ENCODE measurements at regions not wholly inside any gene's neighbourhood (a gene's known extent, or its start where the extent isn't known, plus 50 kb on each side); places are given as distances from the start of the nearest gene placed in this dataset.

- no peaks in the 10 kb centered on the region for H3K27me3 ChIP-seq (ENCODE audit: insufficient read depth, poor library complexity, severe bottlenecking)
- no peak for TF ChIP-seq POLR2AphosphoS5 (IDR thresholded peaks at IDR 0.05; ENCODE audit: low read depth)
- no peak for TF ChIP-seq REST (IDR thresholded peaks at IDR 0.05; ENCODE audit: insufficient replicate concordance, low read depth)
- no peak for TF ChIP-seq SPI1 (IDR thresholded peaks at IDR 0.05; ENCODE audit: borderline replicate concordance, low read depth)
- TF ChIP-seq CTCF (IDR thresholded peaks at IDR 0.05; ENCODE audit: insufficient read depth, low read length) = no peak
- no peak for TF ChIP-seq GABPA (IDR thresholded peaks at IDR 0.05; ENCODE audit: low read depth)
- H3K27ac ChIP-seq (replicated peaks) = no peak overlapping the region
- no peak for DNase-seq (ENCODE audit: low read depth in 1 of 2, low spot score in 1 of 2)
- no peak overlapping the region for H3K4me3 ChIP-seq (replicated peaks; ENCODE audit: insufficient read depth, low read length)
Measured at GRCh38 chr7:124514471-124514870, 251.1 kb downstream of the GPR37 start.

- Histone ChIP-seq H3K27ac (replicated peaks) (no peak overlapping the region), H3K27me3 (ENCODE audit: insufficient read depth, poor library complexity, severe bottlenecking) (no peaks in the 10 kb centered on the region), H3K4me3 (replicated peaks; ENCODE audit: insufficient read depth, low read length) (no peak overlapping the region)
- DNase-seq (ENCODE audit: low read depth in 1 of 2, low spot score in 1 of 2) = no peak
- TF ChIP-seq REST (IDR thresholded peaks at IDR 0.05; ENCODE audit: insufficient replicate concordance, low read depth) (no peak), GABPA (IDR thresholded peaks at IDR 0.05; ENCODE audit: low read depth) (no peak)
Measured at GRCh38 chr7:124497176-124497575, 268.4 kb downstream of the GPR37 start.

GRCh38 chr7:124489925-124490324, 275.7 kb downstream of the GPR37 start:
- Histone ChIP-seq H3K4me3 (replicated peaks; ENCODE audit: insufficient read depth, low read length) (no peak overlapping the region), H3K27me3 (ENCODE audit: insufficient read depth, poor library complexity, severe bottlenecking) (no peaks in the 10 kb centered on the region), H3K27ac (replicated peaks) (no peak overlapping the region)
- DNase-seq (ENCODE audit: low read depth in 1 of 2, low spot score in 1 of 2) = no peak
- TF ChIP-seq POLR2AphosphoS5 (IDR thresholded peaks at IDR 0.05; ENCODE audit: low read depth) = no peak

GRCh38 chr7:124489082-124489819, 276.3 kb downstream of the GPR37 start:
- no peaks in the 10 kb centered on the region for H3K27me3 ChIP-seq (ENCODE audit: insufficient read depth, poor library complexity, severe bottlenecking)
- H3K4me3 ChIP-seq (replicated peaks; ENCODE audit: insufficient read depth, low read length) = no peak overlapping the region
- no peak for TF ChIP-seq REST (IDR thresholded peaks at IDR 0.05; ENCODE audit: insufficient replicate concordance, low read depth)
- TF ChIP-seq SPI1 (IDR thresholded peaks at IDR 0.05; ENCODE audit: borderline replicate concordance, low read depth) = no peak
- TF ChIP-seq GABPA (IDR thresholded peaks at IDR 0.05; ENCODE audit: low read depth) = no peak
- TF ChIP-seq POLR2AphosphoS5 (IDR thresholded peaks at IDR 0.05; ENCODE audit: low read depth) = no peak
- H3K27ac ChIP-seq (replicated peaks) = no peak overlapping the region
- DNase-seq (ENCODE audit: low read depth in 1 of 2, low spot score in 1 of 2) = no peak

All from HL-60 (cell line).